Brain microvascular endothelial cell (primary cell): ENCODE measurements at regions not wholly inside any gene's neighbourhood (a gene's known extent, or its start where the extent isn't known, plus 50 kb on each side); places are given as distances from the start of the nearest gene placed in this dataset.

Experiments
- DNase-seq: peaks from one replicate; pipeline ENCODE4 v3.0.0-alpha.2; 2020
- H3K27ac ChIP-seq: fragments of 250-450 bp; sonication (Bioruptor Pico); 2 replicates; pipeline ENCODE4 v1.5.1; 2020; ENCODE audit warnings: mild to moderate bottlenecking, moderate library complexity
- H3K27me3 ChIP-seq: fragments of 250-450 bp; sonication (Bioruptor Pico); replicated peaks from 2 replicates; pipeline ENCODE4 v1.5.1; 2020; ENCODE audit warnings: mild to moderate bottlenecking
- H3K36me3 ChIP-seq: fragments of 250-450 bp; sonication (Bioruptor Pico); replicated peaks from 2 replicates; pipeline ENCODE4 v1.5.1; 2020; ENCODE audit warnings: mild to moderate bottlenecking
- H3K4me3 ChIP-seq: 2 replicates; pipeline ENCODE4 v1.5.1; 2011; ENCODE audit warnings: low read depth, mild to moderate bottlenecking, control low read depth, low read length, moderate library complexity
- in situ Hi-C: cut with HindIII; loops from 2 replicates; pipeline ENCODE4 v1.10.0; 2017; ENCODE audit warnings: low sequenced_read_pairs, low pct_ligation_motif_present
- TF ChIP-seq, protein P1 (sequence below): IDR thresholded peaks from 2 replicates; pipeline ENCODE4 v1.5.1; 2011; ENCODE audit warnings: low read depth, mild to moderate bottlenecking, moderate library complexity, low read length, control low read depth, inconsistent platforms; ENCODE audit errors: missing control alignments

DNA sequence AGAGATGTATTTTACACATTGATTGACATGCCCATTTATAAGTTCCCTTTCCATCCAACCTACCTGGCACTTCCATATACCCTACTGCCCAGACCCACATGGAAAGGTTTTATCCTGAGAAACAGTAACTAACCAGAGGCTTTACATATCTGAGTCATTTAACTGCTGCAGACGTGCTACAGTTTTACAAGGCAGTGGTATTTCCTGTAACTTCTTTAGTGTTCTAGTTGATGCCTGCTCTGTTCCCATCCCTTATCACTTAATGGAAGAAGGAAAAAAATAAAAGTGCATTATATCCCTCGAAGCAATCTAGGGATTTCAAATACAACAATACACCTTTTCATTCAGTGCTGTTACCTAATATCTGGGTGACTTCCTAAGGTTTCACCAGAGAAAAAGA, 107.1 kb downstream of the TMCO5A start:
- Histone ChIP-seq H3K4me3 (no peak overlapping the region), H3K36me3 (no peaks in the 10 kb centered on the region), H3K27me3 (no peaks in the 10 kb centered on the region), H3K27ac (no peak overlapping the region)
- in situ Hi-C loops: no loop called here
- TF ChIP-seq, protein P1, sequence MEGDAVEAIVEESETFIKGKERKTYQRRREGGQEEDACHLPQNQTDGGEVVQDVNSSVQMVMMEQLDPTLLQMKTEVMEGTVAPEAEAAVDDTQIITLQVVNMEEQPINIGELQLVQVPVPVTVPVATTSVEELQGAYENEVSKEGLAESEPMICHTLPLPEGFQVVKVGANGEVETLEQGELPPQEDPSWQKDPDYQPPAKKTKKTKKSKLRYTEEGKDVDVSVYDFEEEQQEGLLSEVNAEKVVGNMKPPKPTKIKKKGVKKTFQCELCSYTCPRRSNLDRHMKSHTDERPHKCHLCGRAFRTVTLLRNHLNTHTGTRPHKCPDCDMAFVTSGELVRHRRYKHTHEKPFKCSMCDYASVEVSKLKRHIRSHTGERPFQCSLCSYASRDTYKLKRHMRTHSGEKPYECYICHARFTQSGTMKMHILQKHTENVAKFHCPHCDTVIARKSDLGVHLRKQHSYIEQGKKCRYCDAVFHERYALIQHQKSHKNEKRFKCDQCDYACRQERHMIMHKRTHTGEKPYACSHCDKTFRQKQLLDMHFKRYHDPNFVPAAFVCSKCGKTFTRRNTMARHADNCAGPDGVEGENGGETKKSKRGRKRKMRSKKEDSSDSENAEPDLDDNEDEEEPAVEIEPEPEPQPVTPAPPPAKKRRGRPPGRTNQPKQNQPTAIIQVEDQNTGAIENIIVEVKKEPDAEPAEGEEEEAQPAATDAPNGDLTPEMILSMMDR: no peak
- no peak for DNase-seq

DNA sequence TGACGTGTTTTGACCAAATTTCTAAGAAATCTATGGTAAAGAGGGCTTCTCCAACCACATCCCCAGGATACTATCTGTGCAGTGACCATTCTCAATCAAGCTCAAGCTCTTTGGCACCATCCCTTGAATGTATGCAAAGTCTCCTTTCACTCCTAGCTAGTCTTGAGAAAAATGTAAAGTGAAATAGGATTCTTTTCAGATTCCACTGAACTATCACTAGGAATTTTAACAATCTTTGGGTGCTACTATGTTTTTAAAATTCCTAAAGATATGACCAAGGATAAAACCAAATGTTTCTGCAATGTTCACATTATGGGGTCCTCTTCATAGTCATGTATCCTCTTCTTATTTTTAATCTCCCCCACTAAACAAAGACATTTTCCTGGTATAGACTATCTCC, 107.8 kb downstream of the TMCO5A start:
- H3K27ac ChIP-seq: no peak overlapping the region
- no peak for DNase-seq
- TF ChIP-seq, protein P1: no peak

DNA sequence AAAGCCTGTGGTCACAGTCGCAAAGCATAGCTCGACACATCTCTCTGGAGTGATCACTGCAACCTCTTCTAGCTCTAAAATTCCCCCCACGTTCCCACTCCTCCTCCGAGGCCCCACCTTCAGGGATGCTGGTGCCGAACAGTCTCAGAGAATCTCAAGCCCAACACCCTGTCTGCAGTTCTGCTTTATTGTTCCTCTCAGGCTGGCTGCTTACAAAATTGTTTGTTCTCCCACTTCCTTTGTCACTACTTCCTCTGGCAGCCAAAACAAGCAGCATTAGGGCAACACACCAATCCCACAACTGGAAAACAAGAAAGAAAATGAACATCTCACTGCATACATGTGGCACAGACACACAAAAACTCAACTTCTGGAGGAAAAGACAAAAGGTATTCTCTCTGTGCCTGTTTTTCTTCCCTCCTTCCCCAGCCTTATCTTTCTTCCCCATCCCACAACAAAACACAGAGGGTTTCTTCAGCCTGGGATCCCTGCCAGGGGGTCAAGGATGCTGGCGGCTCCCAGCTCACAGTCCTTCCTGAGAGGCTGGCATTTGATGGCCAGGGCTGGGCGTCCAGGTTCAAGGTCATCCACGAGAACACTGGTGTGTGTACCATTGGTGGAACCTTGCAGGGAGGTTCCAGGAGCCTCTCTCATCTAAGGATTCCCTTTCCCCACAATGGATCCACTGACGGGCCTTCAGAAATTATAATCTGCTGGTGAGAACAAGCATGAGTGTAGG, 108.4 kb downstream of the TMCO5A start:
- Histone ChIP-seq H3K4me3 (no peak overlapping the region), H3K36me3 (no peaks in the 10 kb centered on the region), H3K27me3 (no peaks in the 10 kb centered on the region), H3K27ac (no peak overlapping the region)
- in situ Hi-C loops: no loop called here
- no peak for DNase-seq
- TF ChIP-seq, protein P1: no peak

More for the DNA sequence above, 107.8 kb downstream of the TMCO5A start:
- H3K4me3 ChIP-seq: no peak overlapping the region
- in situ Hi-C loops: no loop called here
- no peaks in the 10 kb centered on the region for H3K36me3 ChIP-seq
- H3K27me3 ChIP-seq: no peaks in the 10 kb centered on the region

DNA sequence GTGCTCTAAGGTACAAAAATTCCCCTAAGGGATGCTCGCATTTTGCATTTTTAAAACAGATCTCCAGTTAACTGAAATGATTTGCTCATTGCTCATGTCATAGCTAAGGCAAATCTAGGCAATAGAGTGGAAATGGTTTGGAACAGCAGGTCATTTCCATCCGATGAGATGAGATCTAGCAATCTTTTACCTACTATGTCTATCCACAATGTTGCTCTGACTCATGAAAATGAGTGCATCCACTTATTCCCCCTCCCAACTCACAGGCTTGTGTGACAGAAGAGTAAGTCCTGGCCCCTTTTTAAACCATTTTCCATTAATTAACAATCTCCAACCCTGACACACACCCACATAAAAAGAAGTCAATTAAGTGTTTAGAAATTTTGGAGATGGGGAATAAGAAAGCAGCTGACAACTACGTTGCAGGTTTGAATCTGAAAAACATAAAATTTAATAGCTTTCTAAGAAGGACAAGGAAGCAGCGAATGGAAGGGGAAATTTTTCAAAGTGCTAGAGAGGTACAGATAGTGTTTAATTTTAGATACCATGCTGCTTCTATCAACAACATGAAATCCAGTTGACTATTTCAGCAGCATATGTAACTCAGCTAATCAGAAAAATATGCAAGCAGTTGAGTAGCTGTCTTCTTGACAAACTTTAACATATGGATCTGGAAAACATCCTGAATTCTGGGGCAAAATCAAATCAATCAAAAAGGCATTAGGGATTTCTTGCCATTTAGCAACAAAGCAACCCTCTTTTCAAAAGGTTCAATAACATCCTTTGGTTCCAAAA, 112.0 kb downstream of the TMCO5A start:
- in situ Hi-C loops: no loop called here
- TF ChIP-seq, protein P1: no peak
- no peak overlapping the region for H3K27ac ChIP-seq
- H3K36me3 ChIP-seq: no peaks in the 10 kb centered on the region
- no peak for DNase-seq
- H3K4me3 ChIP-seq: no peak overlapping the region
- no peaks in the 10 kb centered on the region for H3K27me3 ChIP-seq

DNA sequence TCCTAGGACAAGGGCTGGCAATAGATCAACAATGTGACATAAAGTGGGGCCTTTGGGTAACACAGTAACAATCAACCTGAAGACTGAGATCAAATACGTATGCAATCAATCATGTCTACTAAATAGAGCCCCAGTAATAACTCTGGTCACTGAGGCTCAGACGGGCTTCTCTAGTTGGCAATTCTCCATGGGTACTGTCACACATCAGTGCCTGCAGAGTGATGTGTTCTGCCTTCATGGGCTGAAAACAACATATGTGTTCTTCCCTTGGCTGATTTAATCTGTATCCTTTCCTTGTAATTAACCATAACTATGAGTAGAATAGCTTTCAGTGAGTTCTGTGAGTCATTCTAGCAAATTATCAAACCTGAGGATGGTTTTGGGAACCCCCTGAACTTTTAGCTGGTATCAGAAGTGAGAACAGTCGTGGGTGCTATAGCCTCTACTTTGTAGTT, 113.6 kb downstream of the TMCO5A start:
- Histone ChIP-seq H3K27me3 (no peaks in the 10 kb centered on the region), H3K27ac (no peak overlapping the region), H3K36me3 (no peaks in the 10 kb centered on the region), H3K4me3 (no peak overlapping the region)
- TF ChIP-seq, protein P1: no peak
- no peak for DNase-seq
- in situ Hi-C loops: no loop called here
